ENCODE measurements at regions not wholly inside any gene's neighbourhood (a gene's known extent, or its start where the extent isn't known, plus 50 kb on each side); places are given as distances from the start of the nearest gene placed in this dataset.

DNA sequence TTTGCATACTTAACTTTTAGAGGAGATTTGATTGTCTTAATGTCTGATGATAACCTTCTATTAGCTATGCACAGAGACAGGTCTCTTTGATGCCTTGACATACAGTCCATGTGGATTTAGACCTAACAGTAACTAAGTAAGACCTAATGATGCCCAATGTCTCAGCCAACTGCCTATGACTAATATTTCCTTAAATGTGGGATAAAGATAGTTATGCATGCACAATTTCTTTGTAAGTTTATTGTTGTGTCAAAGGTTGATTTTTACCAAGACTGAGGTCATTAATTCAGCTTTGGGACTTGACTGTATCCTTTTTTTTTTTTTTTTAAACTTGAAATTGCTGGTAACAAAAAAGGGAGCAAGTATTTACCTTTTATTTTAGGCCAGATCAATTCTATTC is 450.0 kb downstream of the HAO1 start:
- no peaks in the 10 kb centered on the region for H3K27me3 ChIP-seq (ENCODE audit: control insufficient read depth, insufficient read depth, low read length)
- H3K9me3 ChIP-seq (ENCODE audit: control insufficient read depth, insufficient read depth, low read depth, low read length), result no peaks in the 10 kb centered on the region
- intact Hi-C loops (cut with micrococcal nuclease; ENCODE audit: unreplicated experiment), result no loop called here
- TF ChIP-seq SIN3A (IDR thresholded peaks at IDR 0.05; ENCODE audit: borderline replicate concordance, insufficient read depth, low read depth, low read length), result no peak
- no peak for TF ChIP-seq POLR2AphosphoS5 (IDR thresholded peaks at IDR 0.05; ENCODE audit: low read depth, low read length)
- TF ChIP-seq, protein P1, sequence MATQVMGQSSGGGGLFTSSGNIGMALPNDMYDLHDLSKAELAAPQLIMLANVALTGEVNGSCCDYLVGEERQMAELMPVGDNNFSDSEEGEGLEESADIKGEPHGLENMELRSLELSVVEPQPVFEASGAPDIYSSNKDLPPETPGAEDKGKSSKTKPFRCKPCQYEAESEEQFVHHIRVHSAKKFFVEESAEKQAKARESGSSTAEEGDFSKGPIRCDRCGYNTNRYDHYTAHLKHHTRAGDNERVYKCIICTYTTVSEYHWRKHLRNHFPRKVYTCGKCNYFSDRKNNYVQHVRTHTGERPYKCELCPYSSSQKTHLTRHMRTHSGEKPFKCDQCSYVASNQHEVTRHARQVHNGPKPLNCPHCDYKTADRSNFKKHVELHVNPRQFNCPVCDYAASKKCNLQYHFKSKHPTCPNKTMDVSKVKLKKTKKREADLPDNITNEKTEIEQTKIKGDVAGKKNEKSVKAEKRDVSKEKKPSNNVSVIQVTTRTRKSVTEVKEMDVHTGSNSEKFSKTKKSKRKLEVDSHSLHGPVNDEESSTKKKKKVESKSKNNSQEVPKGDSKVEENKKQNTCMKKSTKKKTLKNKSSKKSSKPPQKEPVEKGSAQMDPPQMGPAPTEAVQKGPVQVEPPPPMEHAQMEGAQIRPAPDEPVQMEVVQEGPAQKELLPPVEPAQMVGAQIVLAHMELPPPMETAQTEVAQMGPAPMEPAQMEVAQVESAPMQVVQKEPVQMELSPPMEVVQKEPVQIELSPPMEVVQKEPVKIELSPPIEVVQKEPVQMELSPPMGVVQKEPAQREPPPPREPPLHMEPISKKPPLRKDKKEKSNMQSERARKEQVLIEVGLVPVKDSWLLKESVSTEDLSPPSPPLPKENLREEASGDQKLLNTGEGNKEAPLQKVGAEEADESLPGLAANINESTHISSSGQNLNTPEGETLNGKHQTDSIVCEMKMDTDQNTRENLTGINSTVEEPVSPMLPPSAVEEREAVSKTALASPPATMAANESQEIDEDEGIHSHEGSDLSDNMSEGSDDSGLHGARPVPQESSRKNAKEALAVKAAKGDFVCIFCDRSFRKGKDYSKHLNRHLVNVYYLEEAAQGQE (IDR thresholded peaks at IDR 0.05; ENCODE audit: insufficient read depth in 1 of 2, low read depth in 2 of 2, low read length in 1 of 2), result no peak
- no peak for TF ChIP-seq TCF7L2 (IDR thresholded peaks at IDR 0.05; ENCODE audit: low read depth, low read length)
- TF ChIP-seq, protein P2, sequence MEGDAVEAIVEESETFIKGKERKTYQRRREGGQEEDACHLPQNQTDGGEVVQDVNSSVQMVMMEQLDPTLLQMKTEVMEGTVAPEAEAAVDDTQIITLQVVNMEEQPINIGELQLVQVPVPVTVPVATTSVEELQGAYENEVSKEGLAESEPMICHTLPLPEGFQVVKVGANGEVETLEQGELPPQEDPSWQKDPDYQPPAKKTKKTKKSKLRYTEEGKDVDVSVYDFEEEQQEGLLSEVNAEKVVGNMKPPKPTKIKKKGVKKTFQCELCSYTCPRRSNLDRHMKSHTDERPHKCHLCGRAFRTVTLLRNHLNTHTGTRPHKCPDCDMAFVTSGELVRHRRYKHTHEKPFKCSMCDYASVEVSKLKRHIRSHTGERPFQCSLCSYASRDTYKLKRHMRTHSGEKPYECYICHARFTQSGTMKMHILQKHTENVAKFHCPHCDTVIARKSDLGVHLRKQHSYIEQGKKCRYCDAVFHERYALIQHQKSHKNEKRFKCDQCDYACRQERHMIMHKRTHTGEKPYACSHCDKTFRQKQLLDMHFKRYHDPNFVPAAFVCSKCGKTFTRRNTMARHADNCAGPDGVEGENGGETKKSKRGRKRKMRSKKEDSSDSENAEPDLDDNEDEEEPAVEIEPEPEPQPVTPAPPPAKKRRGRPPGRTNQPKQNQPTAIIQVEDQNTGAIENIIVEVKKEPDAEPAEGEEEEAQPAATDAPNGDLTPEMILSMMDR (IDR thresholded peaks at IDR 0.05), result no peak
- H3K4me3 ChIP-seq (ENCODE audit: low read depth in 2 of 2, low read length in 2 of 2), result no peak overlapping the region
- no peaks in the 10 kb centered on the region for H3K36me3 ChIP-seq (ENCODE audit: control insufficient read depth, insufficient read depth, low read length)
- ATAC-seq, result no peak
- in situ Hi-C loops (cut with HindIII; ENCODE audit: low pct_unique_long_range_greater_than_20kb, low sequenced_read_pairs), result no loop called here
- ChIA-PET CTCF (no interaction called here), POLR2A (no interaction called here)
- DNase-seq (ENCODE audit: low read depth, low spot score), result no peak
- no peaks in the 10 kb centered on the region for H3K4me1 ChIP-seq (ENCODE audit: control insufficient read depth, insufficient read depth, low read length)
- BruUV-seq (replicated peaks), result no TSS peak
- H3K27ac ChIP-seq (ENCODE audit: low read length), result no peak overlapping the region

DNA sequence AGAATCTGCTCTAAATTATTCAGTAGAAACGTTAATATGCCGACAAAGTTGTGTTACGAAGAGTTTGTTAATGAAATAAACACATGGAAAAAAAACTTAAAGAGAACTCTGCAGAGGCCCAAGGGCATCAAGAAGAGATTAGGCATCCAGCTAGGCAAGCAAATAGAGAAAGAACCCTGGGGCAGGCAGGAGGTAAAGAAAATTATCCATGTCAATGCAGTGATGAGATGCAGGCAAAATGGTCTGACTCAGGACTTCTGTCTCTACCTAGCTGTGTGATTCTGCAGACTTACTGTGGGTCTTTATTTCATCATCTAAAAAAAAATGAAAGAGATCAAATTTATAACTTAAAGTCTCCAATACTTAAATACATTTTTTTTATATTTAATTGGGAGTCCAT is 448.0 kb downstream of the HAO1 start:
- no peaks in the 10 kb centered on the region for H3K36me3 ChIP-seq (ENCODE audit: control insufficient read depth, insufficient read depth, low read length)
- ATAC-seq (no peak), DNase-seq (ENCODE audit: low read depth, low spot score) (no peak)
- POLR2A ChIA-PET, result no interaction called here
- no peaks in the 10 kb centered on the region for H3K4me1 ChIP-seq (ENCODE audit: control insufficient read depth, insufficient read depth, low read length)
- H3K9me3 ChIP-seq (ENCODE audit: control insufficient read depth, insufficient read depth, low read depth, low read length), result no peaks in the 10 kb centered on the region
- H3K27me3 ChIP-seq (ENCODE audit: control insufficient read depth, insufficient read depth, low read length), result no peaks in the 10 kb centered on the region
- intact Hi-C loops (cut with micrococcal nuclease; ENCODE audit: unreplicated experiment) (no loop called here), in situ Hi-C loops (cut with HindIII; ENCODE audit: low pct_unique_long_range_greater_than_20kb, low sequenced_read_pairs) (no loop called here)
- no peak overlapping the region for H3K4me3 ChIP-seq (ENCODE audit: low read depth in 2 of 2, low read length in 2 of 2)
- BruUV-seq (replicated peaks), result no TSS peak
- no peak overlapping the region for H3K27ac ChIP-seq (ENCODE audit: low read length)
- CTCF ChIA-PET, result no interaction called here
- no peak for TF ChIP-seq SIN3A (IDR thresholded peaks at IDR 0.05; ENCODE audit: borderline replicate concordance, insufficient read depth, low read depth, low read length)
- TF ChIP-seq POLR2AphosphoS5 (IDR thresholded peaks at IDR 0.05; ENCODE audit: low read depth, low read length), result no peak
- no peak for TF ChIP-seq TCF7L2 (IDR thresholded peaks at IDR 0.05; ENCODE audit: low read depth, low read length)
- TF ChIP-seq, protein P1 (IDR thresholded peaks at IDR 0.05; ENCODE audit: insufficient read depth in 1 of 2, low read depth in 2 of 2, low read length in 1 of 2), result no peak
- TF ChIP-seq, protein P2 (IDR thresholded peaks at IDR 0.05), result no peak

All from Panc1 (cell line).